ENCODE measurements at regions not wholly inside any gene's neighbourhood (a gene's known extent, or its start where the extent isn't known, plus 50 kb on each side); places are given as distances from the start of the nearest gene placed in this dataset.

GRCh38 chr5:98243972-98244371, 529.5 kb upstream of the RGMB start:
- Mint-ChIP-seq H3K27ac (no peak overlapping the region), H3K36me3 (ENCODE audit: low read depth) (peaks cover 19% of the 10 kb centered on the region; the same call in 1 of the 2 replicates), H3K4me1 (ENCODE audit: low read depth) (peaks cover 17% of the 10 kb centered on the region), H3K27me3 (ENCODE audit: insufficient read depth) (no peaks in the 10 kb centered on the region), H3K4me3 (no peak overlapping the region), H3K9me3 (peaks cover 15% of the 10 kb centered on the region)
- TF ChIP-seq, protein P1, sequence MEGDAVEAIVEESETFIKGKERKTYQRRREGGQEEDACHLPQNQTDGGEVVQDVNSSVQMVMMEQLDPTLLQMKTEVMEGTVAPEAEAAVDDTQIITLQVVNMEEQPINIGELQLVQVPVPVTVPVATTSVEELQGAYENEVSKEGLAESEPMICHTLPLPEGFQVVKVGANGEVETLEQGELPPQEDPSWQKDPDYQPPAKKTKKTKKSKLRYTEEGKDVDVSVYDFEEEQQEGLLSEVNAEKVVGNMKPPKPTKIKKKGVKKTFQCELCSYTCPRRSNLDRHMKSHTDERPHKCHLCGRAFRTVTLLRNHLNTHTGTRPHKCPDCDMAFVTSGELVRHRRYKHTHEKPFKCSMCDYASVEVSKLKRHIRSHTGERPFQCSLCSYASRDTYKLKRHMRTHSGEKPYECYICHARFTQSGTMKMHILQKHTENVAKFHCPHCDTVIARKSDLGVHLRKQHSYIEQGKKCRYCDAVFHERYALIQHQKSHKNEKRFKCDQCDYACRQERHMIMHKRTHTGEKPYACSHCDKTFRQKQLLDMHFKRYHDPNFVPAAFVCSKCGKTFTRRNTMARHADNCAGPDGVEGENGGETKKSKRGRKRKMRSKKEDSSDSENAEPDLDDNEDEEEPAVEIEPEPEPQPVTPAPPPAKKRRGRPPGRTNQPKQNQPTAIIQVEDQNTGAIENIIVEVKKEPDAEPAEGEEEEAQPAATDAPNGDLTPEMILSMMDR (IDR thresholded peaks at IDR 0.05): no peak
- no peak for DNase-seq

GRCh38 chr5:98248949-98249348, 524.5 kb upstream of the RGMB start:
- peaks cover 39% of the 10 kb centered on the region for H3K4me1 Mint-ChIP-seq (ENCODE audit: low read depth)
- H3K27ac Mint-ChIP-seq: peak overlapping the region; percentile 66
- H3K27me3 Mint-ChIP-seq (ENCODE audit: insufficient read depth): no peaks in the 10 kb centered on the region
- TF ChIP-seq, protein P1 (IDR thresholded peaks at IDR 0.05): no peak
- H3K4me3 Mint-ChIP-seq: peak overlapping the region; percentile 6
- no peaks in the 10 kb centered on the region for H3K9me3 Mint-ChIP-seq
- H3K36me3 Mint-ChIP-seq (ENCODE audit: low read depth): peaks cover 9% of the 10 kb centered on the region
- DNase-seq: peak; percentile 85

DNA sequence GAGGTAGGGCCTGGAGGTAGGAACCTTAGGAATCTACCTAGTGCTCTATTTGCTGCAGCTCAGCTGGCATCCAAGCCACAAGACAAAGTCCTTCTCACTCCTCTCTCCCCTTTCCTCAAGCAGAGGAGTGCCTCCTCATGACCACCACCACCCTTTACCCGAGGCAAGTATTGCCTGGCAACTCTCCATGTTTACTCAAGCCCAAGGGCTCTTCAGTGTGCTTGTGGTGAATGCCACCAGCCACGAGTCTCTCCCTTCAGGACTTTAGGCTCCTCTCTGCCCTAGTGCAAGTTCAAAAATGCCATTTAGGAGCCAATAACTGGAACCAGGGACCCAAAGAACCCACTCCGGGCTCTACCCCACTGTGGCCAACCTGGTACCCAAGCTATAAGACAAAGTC, 514.5 kb upstream of the RGMB start:
- H3K27me3 Mint-ChIP-seq (ENCODE audit: insufficient read depth): no peaks in the 10 kb centered on the region
- no peak overlapping the region for H3K4me3 Mint-ChIP-seq
- peaks cover 29% of the 10 kb centered on the region for H3K4me1 Mint-ChIP-seq (ENCODE audit: low read depth)
- TF ChIP-seq, protein P1 (IDR thresholded peaks at IDR 0.05): no peak
- no peak overlapping the region for H3K27ac Mint-ChIP-seq
- peaks cover 35% of the 10 kb centered on the region for H3K36me3 Mint-ChIP-seq (ENCODE audit: low read depth)
- H3K9me3 Mint-ChIP-seq: peaks cover 17% of the 10 kb centered on the region
- DNase-seq: no peak

DNA sequence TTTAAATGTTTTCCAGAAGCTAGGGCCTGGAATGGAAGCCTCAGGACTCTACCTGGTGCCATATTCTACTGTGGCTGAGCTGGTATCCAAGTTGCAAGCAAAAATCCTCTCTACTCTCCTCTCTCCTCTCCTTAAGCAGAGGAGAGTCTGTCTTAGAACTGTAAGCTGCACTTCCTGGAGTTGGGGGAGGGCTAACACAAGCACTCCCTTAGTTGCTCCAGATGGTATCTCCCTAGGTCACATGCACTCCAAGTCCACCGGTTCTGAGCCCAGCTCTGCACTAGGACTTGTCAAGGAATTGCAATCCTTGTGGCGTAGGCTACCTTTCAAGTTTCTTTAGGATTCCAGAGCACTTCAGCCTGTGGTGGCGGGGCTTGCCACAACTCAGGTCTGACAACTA, 513.9 kb upstream of the RGMB start:
- H3K9me3 Mint-ChIP-seq: peaks cover 17% of the 10 kb centered on the region
- TF ChIP-seq, protein P1 (IDR thresholded peaks at IDR 0.05): no peak
- H3K27ac Mint-ChIP-seq: no peak overlapping the region
- no peak for DNase-seq
- no peaks in the 10 kb centered on the region for H3K27me3 Mint-ChIP-seq (ENCODE audit: insufficient read depth)
- H3K4me1 Mint-ChIP-seq (ENCODE audit: low read depth): peaks cover 29% of the 10 kb centered on the region
- H3K36me3 Mint-ChIP-seq (ENCODE audit: low read depth): peaks cover 35% of the 10 kb centered on the region
- H3K4me3 Mint-ChIP-seq: no peak overlapping the region

- TF ChIP-seq, protein P1 (IDR thresholded peaks at IDR 0.05): no peak
- Mint-ChIP-seq H3K4me1 (ENCODE audit: low read depth) (peaks cover 22% of the 10 kb centered on the region), H3K27me3 (ENCODE audit: insufficient read depth) (no peaks in the 10 kb centered on the region; the same call in 1 of the 2 replicates), H3K4me3 (no peak overlapping the region), H3K36me3 (ENCODE audit: low read depth) (peaks cover 15% of the 10 kb centered on the region), H3K27ac (no peak overlapping the region), H3K9me3 (peaks cover 2% of the 10 kb centered on the region)
- DNase-seq: no peak
Measured at GRCh38 chr5:98263084-98263483, 510.4 kb upstream of the RGMB start.

Measured in HFFc6 (cell line).